Ishikawa (cell line): ENCODE measurements at regions not wholly inside any gene's neighbourhood (a gene's known extent, or its start where the extent isn't known, plus 50 kb on each side); places are given as distances from the start of the nearest gene placed in this dataset.

Experiments
- CEBPB ChIP-seq: IDR thresholded peaks from 2 replicates; pipeline ENCODE4 v1.6.1; 2012
- CREB1 ChIP-seq: IDR thresholded peaks from 2 replicates; pipeline ENCODE4 v1.6.1; 2012; ENCODE audit warnings: low read depth
- EGR1 ChIP-seq: IDR thresholded peaks from 2 replicates; pipeline ENCODE4 v1.6.1; 2012
- EP300 ChIP-seq: IDR thresholded peaks from 2 replicates; pipeline ENCODE4 v1.6.1; 2012; ENCODE audit warnings: borderline replicate concordance
- FOXM1 ChIP-seq: IDR thresholded peaks from 2 replicates; pipeline ENCODE4 v1.6.1; 2012; ENCODE audit warnings: low read depth, borderline replicate concordance
- NFIC ChIP-seq: IDR thresholded peaks from 2 replicates; pipeline ENCODE4 v1.6.1; 2012
- RAD21 ChIP-seq: IDR thresholded peaks from 2 replicates; pipeline ENCODE4 v1.6.1; 2012; ENCODE audit warnings: low read depth
- TAF1 ChIP-seq: IDR thresholded peaks from 2 replicates; pipeline ENCODE4 v1.6.1; 2012; ENCODE audit warnings: low read depth, mild to moderate bottlenecking
- TCF12 ChIP-seq: IDR thresholded peaks from 2 replicates; pipeline ENCODE4 v1.6.1; 2012; ENCODE audit warnings: low read depth
- TEAD4 ChIP-seq: IDR thresholded peaks from 2 replicates; pipeline ENCODE4 v1.6.1; 2012
- YY1 ChIP-seq: IDR thresholded peaks from 2 replicates; pipeline ENCODE4 v1.6.1; 2012; ENCODE audit warnings: low read depth
- ZBTB7A ChIP-seq: IDR thresholded peaks from 2 replicates; pipeline ENCODE4 v1.6.1; 2012; ENCODE audit warnings: low read depth
- TF ChIP-seq, protein P1 (sequence below): IDR thresholded peaks from 2 replicates; pipeline ENCODE4 v1.6.1; 2012
- TF ChIP-seq, protein P2 (sequence below): IDR thresholded peaks from 2 replicates; pipeline ENCODE4 v1.6.1; 2012
- TF ChIP-seq, protein P3 (sequence below): IDR thresholded peaks from 2 replicates; pipeline ENCODE4 v1.6.1; 2012; ENCODE audit warnings: low read depth, mild to moderate bottlenecking

DNA sequence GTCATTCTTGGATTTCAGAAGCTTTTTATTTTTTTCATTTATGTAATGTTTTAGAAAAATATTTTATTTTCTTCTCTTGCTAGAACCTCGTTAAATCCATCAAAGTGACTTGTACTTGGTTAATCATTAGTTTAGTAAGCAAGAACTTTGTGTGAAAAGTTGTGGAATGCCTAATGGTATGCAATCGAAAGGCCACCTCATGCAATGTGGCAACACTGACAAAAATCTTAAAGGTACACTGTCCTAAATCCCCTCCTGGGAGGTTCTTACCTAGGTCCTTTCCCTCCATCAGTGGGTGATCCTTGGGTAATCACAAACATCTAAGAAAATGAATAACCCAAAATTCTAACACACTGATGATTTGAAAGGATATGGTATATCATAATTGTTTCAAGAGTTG lies 304.2 kb downstream of the DNAH5 start:
- TF ChIP-seq RAD21 (no peak), FOXM1 (no peak), CREB1 (no peak), YY1 (no peak), TCF12 (no peak)

DNA sequence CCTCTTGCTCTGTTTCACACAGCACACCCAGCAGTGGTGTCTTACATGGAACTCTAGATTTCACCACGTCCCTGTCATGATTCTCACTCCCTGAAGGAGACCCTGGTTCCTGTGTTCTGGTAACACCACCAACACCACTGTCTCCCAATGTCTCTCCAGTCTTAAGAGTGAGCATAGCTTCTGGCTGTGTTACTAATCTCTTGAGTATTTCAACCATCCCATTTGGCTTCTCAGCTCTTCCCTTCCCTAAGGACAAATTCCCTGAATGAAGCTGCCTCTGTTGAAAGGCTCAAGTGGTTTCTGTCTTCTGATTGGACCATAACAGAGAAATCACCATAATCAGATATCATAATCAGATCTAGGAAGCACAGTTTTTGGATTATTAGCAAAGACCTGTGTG lies 311.8 kb downstream of the DNAH5 start:
- TF ChIP-seq, protein P1, sequence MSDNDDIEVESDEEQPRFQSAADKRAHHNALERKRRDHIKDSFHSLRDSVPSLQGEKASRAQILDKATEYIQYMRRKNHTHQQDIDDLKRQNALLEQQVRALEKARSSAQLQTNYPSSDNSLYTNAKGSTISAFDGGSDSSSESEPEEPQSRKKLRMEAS: no peak
- TF ChIP-seq EGR1 (no peak), TCF12 (no peak), YY1 (no peak), ZBTB7A (no peak), TEAD4 (no peak), NFIC (no peak), CREB1 (no peak), FOXM1 (no peak), CEBPB (no peak), EP300 (no peak), TAF1 (no peak), RAD21 (no peak)
- TF ChIP-seq, protein P2, sequence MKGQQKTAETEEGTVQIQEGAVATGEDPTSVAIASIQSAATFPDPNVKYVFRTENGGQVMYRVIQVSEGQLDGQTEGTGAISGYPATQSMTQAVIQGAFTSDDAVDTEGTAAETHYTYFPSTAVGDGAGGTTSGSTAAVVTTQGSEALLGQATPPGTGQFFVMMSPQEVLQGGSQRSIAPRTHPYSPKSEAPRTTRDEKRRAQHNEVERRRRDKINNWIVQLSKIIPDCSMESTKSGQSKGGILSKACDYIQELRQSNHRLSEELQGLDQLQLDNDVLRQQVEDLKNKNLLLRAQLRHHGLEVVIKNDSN: no peak
- TF ChIP-seq, protein P3, sequence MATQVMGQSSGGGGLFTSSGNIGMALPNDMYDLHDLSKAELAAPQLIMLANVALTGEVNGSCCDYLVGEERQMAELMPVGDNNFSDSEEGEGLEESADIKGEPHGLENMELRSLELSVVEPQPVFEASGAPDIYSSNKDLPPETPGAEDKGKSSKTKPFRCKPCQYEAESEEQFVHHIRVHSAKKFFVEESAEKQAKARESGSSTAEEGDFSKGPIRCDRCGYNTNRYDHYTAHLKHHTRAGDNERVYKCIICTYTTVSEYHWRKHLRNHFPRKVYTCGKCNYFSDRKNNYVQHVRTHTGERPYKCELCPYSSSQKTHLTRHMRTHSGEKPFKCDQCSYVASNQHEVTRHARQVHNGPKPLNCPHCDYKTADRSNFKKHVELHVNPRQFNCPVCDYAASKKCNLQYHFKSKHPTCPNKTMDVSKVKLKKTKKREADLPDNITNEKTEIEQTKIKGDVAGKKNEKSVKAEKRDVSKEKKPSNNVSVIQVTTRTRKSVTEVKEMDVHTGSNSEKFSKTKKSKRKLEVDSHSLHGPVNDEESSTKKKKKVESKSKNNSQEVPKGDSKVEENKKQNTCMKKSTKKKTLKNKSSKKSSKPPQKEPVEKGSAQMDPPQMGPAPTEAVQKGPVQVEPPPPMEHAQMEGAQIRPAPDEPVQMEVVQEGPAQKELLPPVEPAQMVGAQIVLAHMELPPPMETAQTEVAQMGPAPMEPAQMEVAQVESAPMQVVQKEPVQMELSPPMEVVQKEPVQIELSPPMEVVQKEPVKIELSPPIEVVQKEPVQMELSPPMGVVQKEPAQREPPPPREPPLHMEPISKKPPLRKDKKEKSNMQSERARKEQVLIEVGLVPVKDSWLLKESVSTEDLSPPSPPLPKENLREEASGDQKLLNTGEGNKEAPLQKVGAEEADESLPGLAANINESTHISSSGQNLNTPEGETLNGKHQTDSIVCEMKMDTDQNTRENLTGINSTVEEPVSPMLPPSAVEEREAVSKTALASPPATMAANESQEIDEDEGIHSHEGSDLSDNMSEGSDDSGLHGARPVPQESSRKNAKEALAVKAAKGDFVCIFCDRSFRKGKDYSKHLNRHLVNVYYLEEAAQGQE: no peak

DNA sequence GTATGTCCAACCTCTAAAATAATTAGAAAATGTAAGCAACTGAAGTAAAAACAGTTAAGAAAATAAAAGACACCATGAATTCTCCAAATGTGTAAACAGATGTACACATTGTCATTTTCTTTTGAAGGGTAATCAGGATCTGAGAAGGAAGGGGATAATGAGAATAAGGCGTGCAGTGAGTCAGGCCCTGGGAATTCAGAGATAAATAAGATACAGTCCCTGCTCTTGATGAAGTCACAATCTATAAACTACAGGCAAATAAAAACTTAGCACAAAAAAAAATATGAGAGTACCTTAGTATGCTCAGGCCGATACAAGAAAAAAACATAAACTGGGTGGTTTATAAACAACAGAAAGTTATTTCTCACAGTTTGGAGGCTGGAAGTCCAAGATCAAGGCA lies 315.3 kb downstream of the DNAH5 start:
- TF ChIP-seq YY1 (no peak), FOXM1 (no peak), EGR1 (no peak), EP300 (no peak), ZBTB7A (no peak), RAD21 (no peak), TAF1 (no peak), NFIC (no peak), TCF12 (no peak), TEAD4 (no peak), CREB1 (no peak), CEBPB (no peak)
- TF ChIP-seq, protein P1: no peak
- TF ChIP-seq, protein P3: no peak
- TF ChIP-seq, protein P2: no peak

DNA sequence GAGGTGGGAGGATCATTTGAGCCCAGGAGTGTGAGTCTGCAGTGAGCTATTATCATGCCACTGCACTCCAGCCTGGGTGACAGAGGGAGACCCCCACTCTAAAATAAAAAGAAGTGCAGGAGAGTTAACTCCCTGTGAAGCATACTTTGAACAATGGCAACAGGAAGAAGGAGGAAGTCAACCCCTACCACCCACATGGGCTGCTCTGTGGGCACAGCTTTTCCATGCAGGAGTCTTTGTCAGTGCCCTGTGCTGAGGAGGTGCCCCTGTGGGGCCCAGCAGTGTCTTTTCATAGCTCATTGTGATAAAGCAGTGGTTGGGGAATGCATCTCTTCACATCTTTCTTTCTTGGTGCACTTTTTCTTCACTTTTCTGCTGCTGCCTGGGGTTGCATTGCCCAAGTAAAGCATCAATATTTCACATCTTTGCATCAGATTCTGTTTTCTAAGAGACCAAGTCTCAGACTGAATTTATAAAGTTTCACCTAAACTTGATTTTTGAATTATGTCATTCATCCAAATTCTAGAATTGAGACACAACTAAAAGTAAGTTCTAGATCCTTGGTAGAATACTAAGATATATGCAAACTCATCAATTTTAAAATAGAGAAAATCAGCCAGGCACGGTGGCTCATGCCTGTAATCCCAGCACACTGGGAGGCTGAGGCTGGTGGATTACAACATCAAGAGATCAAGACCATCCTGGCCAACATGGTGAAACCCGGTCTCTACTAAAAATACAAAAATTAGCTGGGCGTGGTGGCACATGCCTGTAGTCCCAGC lies 316.6 kb downstream of the DNAH5 start:
- no peak for TF ChIP-seq FOXM1
- TF ChIP-seq, protein P3: no peak

DNA sequence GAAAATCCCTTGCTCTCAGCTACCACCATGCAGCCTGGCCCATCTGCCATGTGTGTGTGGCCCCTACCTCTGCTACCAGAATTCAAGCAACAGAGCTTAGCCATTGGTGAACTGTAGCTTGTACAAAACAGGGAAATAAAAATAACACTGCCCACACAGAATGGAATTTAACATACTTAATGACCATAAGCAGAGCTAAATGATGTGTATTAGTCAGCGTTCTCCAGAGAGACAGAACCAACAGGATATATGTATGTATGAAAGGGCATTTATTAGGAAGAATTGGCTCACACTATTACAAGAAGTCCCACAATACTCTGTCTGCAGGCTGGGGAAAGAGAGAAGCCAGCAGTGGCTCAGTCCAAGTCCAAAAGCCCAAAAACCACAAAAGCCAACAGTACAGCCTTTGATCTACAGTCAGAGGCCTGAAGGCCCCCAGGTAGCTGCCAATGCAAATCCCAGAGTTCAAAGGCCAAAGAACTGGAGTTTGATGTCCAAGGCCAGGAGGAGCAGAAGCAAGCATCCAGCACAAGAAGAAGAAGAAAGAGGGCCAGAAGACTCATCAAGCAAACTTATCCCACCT lies 318.8 kb downstream of the DNAH5 start:
- TF ChIP-seq, protein P1: no peak
- TF ChIP-seq, protein P2: no peak
- TF ChIP-seq EGR1 (no peak), CEBPB (no peak), TAF1 (no peak), NFIC (no peak), EP300 (no peak), ZBTB7A (no peak), FOXM1 (no peak), RAD21 (no peak), TCF12 (no peak), CREB1 (no peak)
- TF ChIP-seq, protein P3: no peak
